Trophoblast cell (in vitro differentiated cells and primary cell): ENCODE measurements at regions not wholly inside any gene's neighbourhood (a gene's known extent, or its start where the extent isn't known, plus 50 kb on each side); places are given as distances from the start of the nearest gene placed in this dataset.

ENCODE experiments used
- DNase-seq, 2 donors: peaks; one replicate each; pipeline ENCODE4 v3.0.0-alpha.2; 2016
- H2AFZ ChIP-seq: 2 replicates; pipeline ENCODE4 v1.6.1; 2013; ENCODE audit warnings: low read length, moderate library complexity, mild to moderate bottlenecking; ENCODE audit not compliant: insufficient read depth, poor library complexity
- H2AK5ac ChIP-seq: 2 replicates; pipeline ENCODE4 v1.6.1; 2013; ENCODE audit warnings: mild to moderate bottlenecking, low read length
- H2BK120ac ChIP-seq: 2 replicates; pipeline ENCODE4 v1.6.1; 2013; ENCODE audit warnings: low read length, mild to moderate bottlenecking, moderate library complexity; ENCODE audit not compliant: insufficient read depth, poor library complexity
- H2BK12ac ChIP-seq: 2 replicates; pipeline ENCODE4 v1.6.1; 2013; ENCODE audit warnings: mild to moderate bottlenecking, low read length, moderate library complexity
- H2BK5ac ChIP-seq: 2 replicates; pipeline ENCODE4 v1.6.1; 2013; ENCODE audit warnings: low read length, low read depth, moderate library complexity, mild to moderate bottlenecking; ENCODE audit not compliant: poor library complexity
- H3K14ac ChIP-seq: 2 replicates; pipeline ENCODE4 v1.6.1; 2013; ENCODE audit warnings: mild to moderate bottlenecking, low read length
- H3K18ac ChIP-seq: 2 replicates; pipeline ENCODE4 v1.6.1; 2013; ENCODE audit warnings: mild to moderate bottlenecking, low read length
- H3K23ac ChIP-seq: 2 replicates; pipeline ENCODE4 v1.6.1; 2013; ENCODE audit warnings: low read length
- H3K27ac ChIP-seq: 2 replicates; pipeline ENCODE4 v1.5.1; 2013; ENCODE audit warnings: low read depth, mild to moderate bottlenecking, inconsistent platforms, low read length, moderate library complexity
- H3K27me3 ChIP-seq: 2 replicates; pipeline ENCODE4 v1.6.1; 2013; ENCODE audit warnings: inconsistent platforms, mild to moderate bottlenecking, low read length, moderate library complexity; ENCODE audit not compliant: insufficient read depth
- H3K36me3 ChIP-seq, 2 experiments: 1 replicate in 1 of 2; 2 replicates in 1 of 2; pipeline ENCODE4 v1.6.1; 2013; ENCODE audit warnings: low read length in 2 of 2, mild to moderate bottlenecking in 2 of 2, moderate library complexity in 1 of 2; ENCODE audit not compliant: insufficient read depth in 2 of 2, control insufficient read depth in 1 of 2
- H3K4ac ChIP-seq: 2 replicates; pipeline ENCODE4 v1.6.1; 2013; ENCODE audit warnings: low read depth, mild to moderate bottlenecking, low read length, moderate library complexity
- H3K4me1 ChIP-seq, 2 experiments: 1 replicate in 1 of 2; 2 replicates in 1 of 2; pipeline ENCODE4 v1.6.1; 2013; ENCODE audit warnings: low read length in 2 of 2, mild to moderate bottlenecking in 2 of 2, moderate library complexity in 1 of 2; ENCODE audit not compliant: insufficient read depth in 2 of 2, control insufficient read depth in 1 of 2
- H3K4me2 ChIP-seq: 2 replicates; pipeline ENCODE4 v1.6.1; 2013; ENCODE audit warnings: inconsistent platforms, mild to moderate bottlenecking, low read length, moderate library complexity
- H3K4me3 ChIP-seq: 2 replicates; pipeline ENCODE4 v1.5.1; 2013; ENCODE audit warnings: mild to moderate bottlenecking, low read depth, low read length, inconsistent platforms
- H3K79me1 ChIP-seq: one replicate; pipeline ENCODE4 v1.6.1; 2013; ENCODE audit warnings: low read length
- H3K79me2 ChIP-seq: 2 replicates; pipeline ENCODE4 v1.6.1; 2013; ENCODE audit warnings: low read length, mild to moderate bottlenecking; ENCODE audit not compliant: control insufficient read depth, insufficient read depth, poor library complexity
- H3K9ac ChIP-seq: 2 replicates; pipeline ENCODE4 v1.6.1; 2013; ENCODE audit warnings: mild to moderate bottlenecking, low read length
- H3K9me3 ChIP-seq: 2 replicates; pipeline ENCODE4 v1.6.1; 2013; ENCODE audit warnings: low read depth, mild to moderate bottlenecking, control low read depth, inconsistent platforms, low read length; ENCODE audit not compliant: insufficient read depth
- H4K12ac ChIP-seq: 2 replicates; pipeline ENCODE4 v1.6.1; 2013; ENCODE audit warnings: low read depth, mild to moderate bottlenecking, low read length, moderate library complexity
- H4K8ac ChIP-seq: 2 replicates; pipeline ENCODE4 v1.6.1; 2013; ENCODE audit warnings: low read depth, mild to moderate bottlenecking, low read length, moderate library complexity
- H4K91ac ChIP-seq: one replicate; pipeline ENCODE4 v1.6.1; 2013; ENCODE audit warnings: low read depth, mild to moderate bottlenecking, low read length, moderate library complexity
- WGBS: extraction: QIAGEN DNeasy Blood & Tissue Kit; methylation state at CpG from one replicate; pipeline ENCODE4 v1.1.7; 2013; ENCODE audit warnings: missing lambda C conversion rate; ENCODE audit not compliant: insufficient read length, insufficient coverage; ENCODE audit errors: extremely low coverage; 5-methylcytosine and 5-hydroxymethylcytosine counted together

DNA sequence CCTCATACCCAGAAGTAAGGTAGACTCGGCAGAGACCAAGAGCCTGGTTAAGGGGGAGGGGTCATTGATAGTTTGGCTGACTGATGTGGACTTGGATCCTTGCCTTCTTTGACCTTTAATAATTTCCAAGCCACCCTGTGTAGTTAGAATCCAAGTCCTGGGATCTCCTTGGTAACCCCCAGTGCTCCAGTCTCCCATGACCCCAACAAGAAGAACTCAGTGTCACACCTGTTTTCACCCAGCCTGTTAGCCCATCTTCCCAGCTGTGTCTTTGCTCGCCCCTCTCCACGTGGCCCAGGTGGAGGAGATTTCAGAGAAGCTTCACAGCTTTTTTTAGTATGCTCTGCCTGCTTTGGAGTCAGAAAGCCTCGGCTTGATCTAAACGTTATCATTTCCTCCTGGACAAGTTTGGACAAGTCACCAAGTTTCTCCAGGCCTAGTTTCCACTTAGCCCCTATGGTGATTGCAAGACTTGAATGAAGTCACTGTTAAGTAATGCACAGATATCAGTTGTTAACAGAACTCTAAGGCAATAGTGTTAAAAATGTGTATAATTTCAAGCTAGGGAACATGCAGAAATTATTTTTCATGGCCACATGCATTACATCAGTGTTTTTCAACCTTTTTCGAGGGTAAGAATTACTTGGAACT is 170.0 kb downstream of the TMEM38B start:
- no peaks in the 10 kb centered on the region for H3K27me3 ChIP-seq
- H2BK120ac ChIP-seq, result no peak overlapping the region
- no CpG with 5 or more reads among the region's 6 CpGs for WGBS
- H2BK12ac ChIP-seq, result peak overlapping the region; percentile 27
- no peak overlapping the region for H3K23ac ChIP-seq
- no peaks in the 10 kb centered on the region for H3K9me3 ChIP-seq
- no peak overlapping the region for H3K4me3 ChIP-seq
- H3K79me2 ChIP-seq, result no peaks in the 10 kb centered on the region
- peak; percentile 34 to 79 for DNase-seq
- H3K9ac ChIP-seq, result no peak overlapping the region
- no peak overlapping the region for H4K8ac ChIP-seq
- H3K14ac ChIP-seq, result no peak overlapping the region
- no peak overlapping the region for H3K4me2 ChIP-seq
- no peaks in the 10 kb centered on the region for H3K79me1 ChIP-seq
- no peak overlapping the region for H3K27ac ChIP-seq
- no peak overlapping the region for H4K12ac ChIP-seq
- H4K91ac ChIP-seq, result no peak overlapping the region
- H3K4ac ChIP-seq, result no peak overlapping the region
- H3K36me3 ChIP-seq, result no peaks in the 10 kb centered on the region
- H2AK5ac ChIP-seq, result no peak overlapping the region
- H2AFZ ChIP-seq, result no peak overlapping the region
- H2BK5ac ChIP-seq, result no peak overlapping the region
- no peak overlapping the region for H3K18ac ChIP-seq
- H3K4me1 ChIP-seq, result no peaks in the 10 kb centered on the region

DNA sequence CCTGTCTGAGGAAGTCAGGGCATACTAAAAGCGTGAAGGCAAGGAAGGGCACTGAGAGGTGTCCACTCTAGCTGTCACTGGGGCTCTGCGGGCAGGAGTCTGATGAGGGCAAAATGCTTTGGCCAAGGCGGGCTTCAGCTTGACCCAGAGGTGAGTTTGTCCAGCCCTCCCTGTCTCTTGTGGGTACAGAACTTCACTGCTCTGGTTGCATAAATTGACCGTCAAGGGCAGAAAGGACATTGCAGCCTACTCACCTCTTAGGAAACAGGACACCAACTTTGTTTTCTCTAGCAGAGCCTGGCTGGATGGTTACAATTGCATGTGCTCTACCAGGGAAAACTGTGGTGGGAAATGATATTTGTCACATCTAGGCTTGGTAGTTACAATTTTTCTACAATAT is 170.9 kb downstream of the TMEM38B start:
- Histone ChIP-seq H3K9me3 (no peaks in the 10 kb centered on the region), H4K12ac (no peak overlapping the region), H2BK12ac (peak overlapping the region; percentile 18), H3K79me1 (no peaks in the 10 kb centered on the region), H4K91ac (no peak overlapping the region), H3K14ac (no peak overlapping the region), H3K4ac (no peak overlapping the region), H4K8ac (no peak overlapping the region), H2AK5ac (no peak overlapping the region), H2BK120ac (no peak overlapping the region), H3K4me2 (no peak overlapping the region), H3K4me1 (no peaks in the 10 kb centered on the region), H2AFZ (no peak overlapping the region), H3K36me3 (no peaks in the 10 kb centered on the region), H3K4me3 (no peak overlapping the region), H3K18ac (no peak overlapping the region), H3K23ac (no peak overlapping the region), H3K27ac (no peak overlapping the region), H3K9ac (no peak overlapping the region), H2BK5ac (no peak overlapping the region), H3K27me3 (no peaks in the 10 kb centered on the region), H3K79me2 (no peaks in the 10 kb centered on the region)
- no peak for DNase-seq
- WGBS, result no CpG with 5 or more reads among the region's 4 CpGs

DNA sequence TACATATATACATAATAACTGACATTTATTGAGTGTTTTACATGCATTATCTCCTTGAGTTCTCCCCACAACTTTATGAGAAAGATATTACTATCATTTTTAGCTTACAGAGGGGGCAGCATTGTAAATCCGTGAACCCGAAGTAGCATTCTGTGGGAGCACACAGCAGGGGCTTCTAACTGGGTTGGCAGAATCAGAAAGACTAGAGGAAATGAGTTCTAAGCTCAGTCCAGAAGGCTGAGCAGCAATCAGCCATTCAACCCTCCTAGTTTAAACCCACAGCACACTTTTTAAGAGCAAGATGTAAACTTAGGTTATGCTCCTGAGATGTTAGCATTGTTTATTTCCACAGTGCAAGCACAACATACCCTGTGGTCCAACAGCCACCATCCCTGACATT is 177.2 kb downstream of the TMEM38B start:
- Histone ChIP-seq H3K27me3 (no peaks in the 10 kb centered on the region), H3K23ac (no peak overlapping the region), H3K9me3 (no peaks in the 10 kb centered on the region), H4K8ac (no peak overlapping the region), H3K79me1 (no peaks in the 10 kb centered on the region), H3K79me2 (no peaks in the 10 kb centered on the region), H3K14ac (no peak overlapping the region), H3K9ac (no peak overlapping the region), H3K4ac (no peak overlapping the region), H3K36me3 (no peaks in the 10 kb centered on the region), H2BK5ac (no peak overlapping the region), H2AFZ (no peak overlapping the region), H3K18ac (no peak overlapping the region), H3K4me3 (no peak overlapping the region), H3K4me2 (no peak overlapping the region), H2BK120ac (no peak overlapping the region), H2BK12ac (no peak overlapping the region), H3K27ac (no peak overlapping the region), H3K4me1 (no peaks in the 10 kb centered on the region), H2AK5ac (no peak overlapping the region), H4K91ac (no peak overlapping the region), H4K12ac (no peak overlapping the region)
- DNase-seq, result no peak
- no CpG with 5 or more reads among the region's 2 CpGs for WGBS

DNA sequence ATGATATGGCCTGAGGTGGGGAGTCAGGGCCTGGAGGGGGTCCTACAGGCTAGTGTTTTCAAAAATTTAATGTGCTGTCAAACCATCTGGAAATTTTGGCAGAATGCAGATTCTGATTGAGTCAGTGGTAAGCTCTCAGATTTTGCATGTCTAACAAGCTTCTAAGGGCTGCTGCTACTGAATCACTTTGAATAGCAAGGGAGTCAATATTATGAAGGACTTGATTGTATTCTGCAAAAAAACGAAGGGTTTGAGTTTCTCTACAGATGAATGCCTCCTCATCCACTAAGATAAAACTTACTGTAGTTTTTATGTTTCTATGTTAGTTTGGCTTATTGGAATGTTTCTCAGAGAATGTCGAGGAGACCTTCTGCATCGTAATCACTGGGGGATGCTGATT is 179.5 kb downstream of the TMEM38B start:
- Histone ChIP-seq H3K27ac (no peak overlapping the region), H4K12ac (no peak overlapping the region), H2BK5ac (no peak overlapping the region), H3K14ac (no peak overlapping the region), H3K4ac (no peak overlapping the region), H3K4me3 (no peak overlapping the region), H3K9ac (no peak overlapping the region), H3K4me2 (no peak overlapping the region), H3K9me3 (no peaks in the 10 kb centered on the region), H3K4me1 (no peaks in the 10 kb centered on the region), H2AK5ac (no peak overlapping the region), H3K79me2 (no peaks in the 10 kb centered on the region), H2AFZ (no peak overlapping the region), H3K23ac (no peak overlapping the region), H4K91ac (no peak overlapping the region), H3K79me1 (no peaks in the 10 kb centered on the region), H3K27me3 (no peaks in the 10 kb centered on the region), H3K18ac (no peak overlapping the region), H4K8ac (no peak overlapping the region), H2BK120ac (no peak overlapping the region), H2BK12ac (no peak overlapping the region), H3K36me3 (no peaks in the 10 kb centered on the region)
- no CpG with 5 or more reads among the region's 3 CpGs for WGBS
- no peak for DNase-seq
